CD4-positive, alpha-beta T cell (primary cell): ENCODE measurements at regions not wholly inside any gene's neighbourhood (a gene's known extent, or its start where the extent isn't known, plus 50 kb on each side); places are given as distances from the start of the nearest gene placed in this dataset.

Experiments used
- ATAC-seq: fragments of 200-7000 bp; cut with Tn5 transposase; one replicate; pipeline ENCODE4 v1.10.0; 2022; ENCODE audit warnings: mild to moderate bottlenecking; ENCODE audit not compliant: poor library complexity
- CTCF ChIA-PET: fragments of 350-600 bp; sonication (Branson Sonifier 250); formaldehyde crosslinking; loops from one replicate; lab custom pipeline; 2021; ENCODE audit warnings: antibody characterized with exemption, inconsistent platforms; lab: Charles Lee
- POLR2A ChIA-PET: fragments of 350-600 bp; sonication (Branson Sonifier 250); formaldehyde crosslinking; loops from one replicate; lab custom pipeline; 2021; ENCODE audit warnings: antibody characterized with exemption, inconsistent platforms; lab: Charles Lee
- DNase-seq, 14 experiments: peaks; one replicate each; pipeline ENCODE4 v3.0.0-alpha.2; 2013 to 2020; ENCODE audit warnings: mixed read lengths in 2 of 14
- H3K27ac ChIP-seq, 2 donors: one replicate each; pipeline versions ENCODE4 v1.5.1 to v1.7.0; 2013; ENCODE audit warnings: low read length in 2 of 2, low read depth in 1 of 2, mild to moderate bottlenecking in 1 of 2
- H3K27me3 ChIP-seq, 2 experiments: 1 replicate in 1 of 2; 2 replicates in 1 of 2; pipeline versions ENCODE4 v1.6.1 to v1.7.0; 2013; ENCODE audit warnings: low read length in 2 of 2, control low read depth in 1 of 2, mild to moderate bottlenecking in 1 of 2, moderate library complexity in 1 of 2; ENCODE audit not compliant: insufficient read depth in 2 of 2, control insufficient read depth in 1 of 2
- H3K36me3 ChIP-seq: one replicate; pipeline ENCODE4 v1.6.1; 2013; ENCODE audit warnings: low read length, control low read depth; ENCODE audit not compliant: insufficient read depth
- H3K4me1 ChIP-seq: one replicate; pipeline ENCODE4 v1.6.1; 2013; ENCODE audit warnings: low read length, control low read depth; ENCODE audit not compliant: insufficient read depth
- H3K4me3 ChIP-seq: one replicate; pipeline ENCODE4 v1.5.1; 2013; ENCODE audit warnings: mild to moderate bottlenecking, low read length, moderate library complexity
- H3K9me3 ChIP-seq, 2 experiments: 1 replicate in 1 of 2; 2 replicates in 1 of 2; pipeline versions ENCODE4 v1.6.1 to v1.7.0; 2013; ENCODE audit warnings: low read length in 2 of 2, mild to moderate bottlenecking in 2 of 2, control low read depth in 1 of 2, moderate library complexity in 1 of 2; ENCODE audit not compliant: control insufficient read depth in 1 of 2, insufficient read depth in 1 of 2
- H3K27ac Mint-ChIP-seq: one replicate; pipeline ENCODE4 v1.8.0; 2020; ENCODE audit warnings: mixed read lengths
- H3K27me3 Mint-ChIP-seq: one replicate; pipeline ENCODE4 v1.8.0; 2021; ENCODE audit warnings: mixed read lengths
- H3K36me3 Mint-ChIP-seq: one replicate; pipeline ENCODE4 v1.8.0; 2021; ENCODE audit warnings: low read depth, mixed read lengths
- H3K4me1 Mint-ChIP-seq: one replicate; pipeline ENCODE4 v1.8.0; 2021; ENCODE audit warnings: low read depth, mixed read lengths
- H3K4me3 Mint-ChIP-seq: one replicate; pipeline ENCODE4 v1.8.0; 2020; ENCODE audit warnings: mild to moderate bottlenecking, mixed read lengths
- H3K9me3 Mint-ChIP-seq: one replicate; pipeline ENCODE4 v1.8.0; 2020; ENCODE audit warnings: mixed read lengths
- CTCF ChIP-seq: fragments of 200-600 bp; IDR thresholded peaks from one replicate; pipeline ENCODE4 v1.8.0; 2022; ENCODE audit warnings: antibody characterized with exemption, mild to moderate bottlenecking
- intact Hi-C, 2 experiments: fragments of 100-400 bp; cut with DNase I in 1 of 2; cut with micrococcal nuclease in 1 of 2; formaldehyde crosslinking; loops; one replicate each; pipeline versions ENCODE4 v1.15.1 to v1.9.0; 2023 to 2025; cut with DNase I, micrococcal nuclease

- Mint-ChIP-seq H3K27ac (no peak overlapping the region), H3K4me3 (no peak overlapping the region), H3K36me3 (no peaks in the 10 kb centered on the region), H3K9me3 (no peaks in the 10 kb centered on the region), H3K27me3 (no peaks in the 10 kb centered on the region), H3K4me1 (no peaks in the 10 kb centered on the region)
- intact Hi-C loops = no loop called here
- no peaks in the 10 kb centered on the region for H3K36me3 ChIP-seq
- ChIA-PET POLR2A (no interaction called here), CTCF (no interaction called here)
- ATAC-seq = no peak
- DNase-seq = no peak
- no peak for TF ChIP-seq CTCF
- no peak overlapping the region for H3K4me3 ChIP-seq
- H3K4me1 ChIP-seq = no peaks in the 10 kb centered on the region
- no peaks in the 10 kb centered on the region for H3K9me3 ChIP-seq
- H3K27ac ChIP-seq = no peak overlapping the region
- no peaks in the 10 kb centered on the region for H3K27me3 ChIP-seq
Observed at GRCh38 chr3:182388506-182388905, 404.8 kb upstream of the ATP11B start.

GRCh38 chr3:182389071-182389815 is 404.1 kb upstream of the ATP11B start:
- DNase-seq (no peak), ATAC-seq (no peak)
- no peak overlapping the region for H3K4me3 Mint-ChIP-seq
- ChIA-PET CTCF (no interaction called here), POLR2A (no interaction called here)
- H3K27me3 Mint-ChIP-seq = no peaks in the 10 kb centered on the region
- no peaks in the 10 kb centered on the region for H3K4me1 Mint-ChIP-seq
- Histone ChIP-seq H3K4me1 (no peaks in the 10 kb centered on the region), H3K4me3 (no peak overlapping the region), H3K27ac (no peak overlapping the region), H3K27me3 (no peaks in the 10 kb centered on the region), H3K9me3 (no peaks in the 10 kb centered on the region), H3K36me3 (no peaks in the 10 kb centered on the region)
- TF ChIP-seq CTCF = no peak
- H3K36me3 Mint-ChIP-seq = no peaks in the 10 kb centered on the region
- intact Hi-C loops = no loop called here
- H3K9me3 Mint-ChIP-seq = no peaks in the 10 kb centered on the region
- H3K27ac Mint-ChIP-seq = no peak overlapping the region

- no peaks in the 10 kb centered on the region for H3K36me3 Mint-ChIP-seq
- no peaks in the 10 kb centered on the region for H3K4me1 Mint-ChIP-seq
- no peak overlapping the region for H3K27ac Mint-ChIP-seq
- H3K9me3 Mint-ChIP-seq = no peaks in the 10 kb centered on the region
- no peak for DNase-seq
- ChIA-PET POLR2A (no interaction called here), CTCF (no interaction called here)
- H3K27ac ChIP-seq = no peak overlapping the region
- ATAC-seq = no peak
- no peaks in the 10 kb centered on the region for H3K27me3 ChIP-seq
- intact Hi-C loops = no loop called here
- no peak overlapping the region for H3K4me3 ChIP-seq
- H3K27me3 Mint-ChIP-seq = no peaks in the 10 kb centered on the region
- no peaks in the 10 kb centered on the region for H3K9me3 ChIP-seq
- no peaks in the 10 kb centered on the region for H3K36me3 ChIP-seq
- TF ChIP-seq CTCF = no peak
- no peaks in the 10 kb centered on the region for H3K4me1 ChIP-seq
- H3K4me3 Mint-ChIP-seq = no peak overlapping the region
Observed at GRCh38 chr3:182390421-182390820, 402.9 kb upstream of the ATP11B start.
